GM10266 (cell line): ENCODE measurements at regions not wholly inside any gene's neighbourhood (a gene's known extent, or its start where the extent isn't known, plus 50 kb on each side); places are given as distances from the start of the nearest gene placed in this dataset.

Experiments used
- DNase-seq: peaks from one replicate; pipeline ENCODE4 v3.0.0; 2012; ENCODE audit errors: extremely low spot score
- TF ChIP-seq, protein P1 (sequence below): IDR thresholded peaks from 2 replicates; pipeline ENCODE4 v1.5.1; 2012; ENCODE audit warnings: mild to moderate bottlenecking, low read depth; ENCODE audit not compliant: control insufficient read depth, insufficient read depth; ENCODE audit errors: missing control alignments

- no peak for DNase-seq
- TF ChIP-seq, protein P1, sequence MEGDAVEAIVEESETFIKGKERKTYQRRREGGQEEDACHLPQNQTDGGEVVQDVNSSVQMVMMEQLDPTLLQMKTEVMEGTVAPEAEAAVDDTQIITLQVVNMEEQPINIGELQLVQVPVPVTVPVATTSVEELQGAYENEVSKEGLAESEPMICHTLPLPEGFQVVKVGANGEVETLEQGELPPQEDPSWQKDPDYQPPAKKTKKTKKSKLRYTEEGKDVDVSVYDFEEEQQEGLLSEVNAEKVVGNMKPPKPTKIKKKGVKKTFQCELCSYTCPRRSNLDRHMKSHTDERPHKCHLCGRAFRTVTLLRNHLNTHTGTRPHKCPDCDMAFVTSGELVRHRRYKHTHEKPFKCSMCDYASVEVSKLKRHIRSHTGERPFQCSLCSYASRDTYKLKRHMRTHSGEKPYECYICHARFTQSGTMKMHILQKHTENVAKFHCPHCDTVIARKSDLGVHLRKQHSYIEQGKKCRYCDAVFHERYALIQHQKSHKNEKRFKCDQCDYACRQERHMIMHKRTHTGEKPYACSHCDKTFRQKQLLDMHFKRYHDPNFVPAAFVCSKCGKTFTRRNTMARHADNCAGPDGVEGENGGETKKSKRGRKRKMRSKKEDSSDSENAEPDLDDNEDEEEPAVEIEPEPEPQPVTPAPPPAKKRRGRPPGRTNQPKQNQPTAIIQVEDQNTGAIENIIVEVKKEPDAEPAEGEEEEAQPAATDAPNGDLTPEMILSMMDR, result no peak
Measured at GRCh38 chr4:13783800-13784411, 156.4 kb upstream of the BOD1L1 start.

DNA sequence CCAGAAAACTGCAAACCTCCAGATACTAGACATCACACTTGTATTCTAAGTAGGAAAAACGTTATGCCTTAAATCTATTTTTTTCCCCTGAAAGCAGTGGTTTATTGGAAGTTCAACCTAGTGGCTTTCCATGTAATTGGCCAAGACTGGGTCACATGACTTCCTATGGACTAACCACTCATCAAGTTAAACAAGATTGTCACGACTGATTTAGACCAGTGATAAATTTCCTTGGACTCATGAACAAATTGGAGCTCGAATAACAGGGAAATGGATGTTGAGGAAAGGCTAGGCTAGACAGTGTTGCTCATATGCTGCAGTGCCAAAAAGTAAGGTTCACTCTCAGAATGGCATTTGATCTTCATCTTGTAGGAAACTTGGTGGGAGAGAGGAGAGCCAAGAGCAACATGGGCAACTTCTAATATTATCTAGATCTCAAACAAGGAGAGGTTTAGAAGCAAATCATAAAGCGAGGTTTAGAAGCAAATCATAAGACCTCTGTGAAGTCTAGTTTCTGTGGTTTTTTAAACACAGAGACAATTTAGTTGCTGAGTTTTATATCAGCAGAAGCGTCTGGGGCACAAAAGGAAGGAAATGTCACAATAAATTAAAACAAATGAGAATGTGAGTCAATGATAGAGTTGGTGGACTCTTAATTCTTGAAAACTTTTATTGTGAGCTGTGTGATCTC lies 165.6 kb upstream of the BOD1L1 start:
- TF ChIP-seq, protein P1, result no peak

GRCh38 chr4:13794819-13795565 lies 167.5 kb upstream of the BOD1L1 start:
- no peak for DNase-seq
- TF ChIP-seq, protein P1, result no peak

More for the DNA sequence above, 165.6 kb upstream of the BOD1L1 start:
- DNase-seq, result no peak

DNA sequence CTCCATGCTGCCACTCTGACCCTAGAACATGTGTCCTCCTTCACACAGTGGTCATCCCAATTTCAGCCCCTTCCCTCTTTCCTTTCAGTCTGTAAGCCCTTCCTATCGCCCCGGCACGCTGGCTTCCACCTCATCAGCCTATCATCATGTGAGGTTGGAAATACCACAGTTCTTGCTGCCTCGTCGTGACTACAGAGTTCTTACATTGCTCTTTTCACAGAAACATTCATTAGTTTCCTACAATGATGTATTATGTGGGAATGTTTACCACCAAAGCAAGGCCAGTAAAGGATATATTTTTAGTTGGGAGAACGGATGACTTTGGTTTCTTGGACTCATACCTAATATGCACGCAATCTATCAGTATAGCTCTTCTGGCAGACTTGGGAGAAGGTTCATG lies 169.5 kb upstream of the BOD1L1 start:
- no peak for DNase-seq
- TF ChIP-seq, protein P1, result no peak

DNA sequence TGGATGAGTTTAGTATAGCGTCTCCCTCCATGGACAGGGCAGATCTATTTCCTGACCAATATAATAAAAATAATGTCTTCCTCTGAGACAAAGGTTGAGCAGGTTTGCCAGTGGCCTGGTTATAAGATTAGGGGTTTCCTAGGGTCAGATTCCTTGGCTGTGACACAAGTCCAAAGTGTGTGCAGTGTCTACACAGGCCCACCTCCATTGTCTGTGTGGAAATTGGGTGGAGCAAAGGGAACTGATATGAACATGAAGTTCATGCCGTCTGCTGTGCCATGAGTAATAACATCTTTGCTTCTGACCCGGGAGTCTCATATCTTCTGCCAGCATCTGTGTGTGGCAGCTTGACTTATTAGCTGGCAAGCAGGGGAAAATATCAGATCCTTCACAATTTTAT lies 187.7 kb upstream of the BOD1L1 start:
- TF ChIP-seq, protein P1, result no peak
- no peak for DNase-seq

- DNase-seq, result no peak
- TF ChIP-seq, protein P1, result no peak
Measured at GRCh38 chr4:13816472-13816871, 188.9 kb upstream of the BOD1L1 start.
